H1 (cell line): ENCODE measurements at regions not wholly inside any gene's neighbourhood (a gene's known extent, or its start where the extent isn't known, plus 50 kb on each side); places are given as distances from the start of the nearest gene placed in this dataset.

Experiments
- CTCF ChIA-PET: fragments of 300-600 bp; sonication (Branson Sonifier 250); formaldehyde crosslinking; loops from one replicate; lab custom pipeline; 2021; ENCODE audit not compliant: partially characterized antibody; lab: Charles Lee
- POLR2A ChIA-PET: fragments of 300-600 bp; sonication (Branson Sonifier 250); formaldehyde crosslinking; loops from one replicate; lab custom pipeline; 2021; ENCODE audit warnings: inconsistent platforms; ENCODE audit not compliant: partially characterized antibody; lab: Charles Lee
- DNase-seq, 2 experiments: peaks; one replicate each; pipeline versions ENCODE4 v3.0.0 to v3.0.0-alpha.2; 2010 to 2022; ENCODE audit warnings: low spot score in 2 of 2, low read depth in 1 of 2, mixed read lengths in 1 of 2
- FAIRE-seq: peaks from 2 replicates; lab custom pipeline; 2011; peaks lifted over from hg19 to GRCh38; lab: Jason Lieb, UNC
- H2AFZ ChIP-seq: 2 replicates; pipeline ENCODE4 v1.8.1; 2012; ENCODE audit warnings: low read length, inconsistent platforms
- H2AK5ac ChIP-seq: 2 replicates; pipeline ENCODE4 v1.6.1; 2013; ENCODE audit warnings: low read depth, low read length
- H2BK120ac ChIP-seq: replicated peaks from 2 replicates; pipeline ENCODE3; 2013; ENCODE audit warnings: low read depth, low read length, inconsistent platforms
- H2BK12ac ChIP-seq: 2 replicates; pipeline ENCODE4 v1.6.1; 2013; ENCODE audit warnings: low read depth, low read length
- H2BK15ac ChIP-seq: 2 replicates; pipeline ENCODE4 v1.6.1; 2013; ENCODE audit warnings: low read length
- H2BK20ac ChIP-seq: 2 replicates; pipeline ENCODE4 v1.6.1; 2013; ENCODE audit warnings: low read length
- H2BK5ac ChIP-seq: 2 replicates; pipeline ENCODE4 v1.6.1; 2013; ENCODE audit warnings: low read depth, low read length
- H3K14ac ChIP-seq: 2 replicates; pipeline ENCODE4 v1.6.1; 2013; ENCODE audit warnings: inconsistent platforms; ENCODE audit not compliant: insufficient read length
- H3K18ac ChIP-seq: 2 replicates; pipeline ENCODE4 v1.6.1; 2013; ENCODE audit warnings: low read length; ENCODE audit errors: extremely low read depth
- H3K23ac ChIP-seq: 2 replicates; pipeline ENCODE4 v1.6.1; 2013; ENCODE audit warnings: inconsistent platforms; ENCODE audit not compliant: insufficient read length
- H3K23me2 ChIP-seq: 2 replicates; pipeline ENCODE4 v1.6.1; 2013; ENCODE audit warnings: low read depth, low read length
- H3K27ac ChIP-seq: 2 replicates; pipeline ENCODE4 v1.6.1; 2011; ENCODE audit warnings: low read depth, low read length, inconsistent platforms
- H3K27me3 ChIP-seq, 4 experiments: replicated peaks in 1 of 4; 1 replicate in 1 of 4; 2 replicates in 3 of 4; pipeline versions ENCODE4 v1.6.1 to v1.8.1; 2011 to 2013; ENCODE audit warnings: low read length in 3 of 4, mild to moderate bottlenecking in 3 of 4, inconsistent platforms in 2 of 4, mixed read lengths in 2 of 4, moderate library complexity in 1 of 4; ENCODE audit not compliant: control insufficient read depth in 3 of 4, insufficient read depth in 3 of 4; ENCODE audit errors: extremely low read depth in 1 of 4
- H3K36me3 ChIP-seq, 4 experiments: 2 replicates each; pipeline versions ENCODE4 v1.6.1 to v1.8.1; 2011 to 2013; ENCODE audit warnings: mild to moderate bottlenecking in 4 of 4, low read length in 3 of 4, moderate library complexity in 2 of 4, control low read depth in 1 of 4, inconsistent platforms in 1 of 4; ENCODE audit not compliant: insufficient read depth in 4 of 4, control insufficient read depth in 2 of 4
- H3K4ac ChIP-seq: replicated peaks from 2 replicates; pipeline ENCODE3; 2013; ENCODE audit warnings: low read length, low read depth, mixed read lengths, inconsistent platforms; ENCODE audit not compliant: insufficient read length
- H3K4me1 ChIP-seq, 4 experiments: replicated peaks in 1 of 4; 1 replicate in 1 of 4; 2 replicates in 3 of 4; pipeline versions ENCODE4 v1.6.1 to v1.8.1; 2011 to 2013; ENCODE audit warnings: low read length in 3 of 4, inconsistent platforms in 2 of 4, mixed read lengths in 1 of 4; ENCODE audit not compliant: insufficient read depth in 4 of 4, control insufficient read depth in 3 of 4
- H3K4me2 ChIP-seq, 2 experiments: 2 replicates each; pipeline versions ENCODE4 v1.6.1 to v1.8.1; 2011 to 2013; ENCODE audit warnings: low read depth in 2 of 2, low read length in 2 of 2, control low read depth in 1 of 2, inconsistent platforms in 1 of 2, mild to moderate bottlenecking in 1 of 2; ENCODE audit not compliant: insufficient read depth in 1 of 2
- H3K4me3 ChIP-seq, 4 experiments: fragments of 200-600, 300-600 bp in 1 of 4; sonication (generic), shearing (Covaris generic), sonication (Bioruptor Twin) in 1 of 4; 2 replicates each; pipeline versions ENCODE4 v1.5.1 to v1.8.1; 2011 to 2016; ENCODE audit warnings: low read length in 4 of 4, low read depth in 3 of 4, control low read depth in 2 of 4, inconsistent platforms in 2 of 4, mild to moderate bottlenecking in 2 of 4, mixed read lengths in 1 of 4, moderate library complexity in 1 of 4; ENCODE audit not compliant: insufficient read depth in 2 of 4; ENCODE audit errors: extremely low read depth in 1 of 4
- H3K56ac ChIP-seq: replicated peaks from 2 replicates; pipeline ENCODE3; 2013; ENCODE audit warnings: low read depth, mild to moderate bottlenecking, mixed read lengths, low read length, inconsistent platforms; ENCODE audit not compliant: insufficient read length
- H3K79me1 ChIP-seq: 2 replicates; pipeline ENCODE4 v1.6.1; 2013; ENCODE audit warnings: low read depth, low read length, control low read depth
- H3K79me2 ChIP-seq, 2 experiments: 2 replicates each; pipeline versions ENCODE4 v1.6.1 to v1.8.1; 2012 to 2013; ENCODE audit warnings: low read length in 2 of 2, mild to moderate bottlenecking in 2 of 2, inconsistent platforms in 1 of 2; ENCODE audit not compliant: insufficient read depth in 2 of 2, control insufficient read depth in 1 of 2
- H3K9ac ChIP-seq, 4 experiments: replicated peaks in 1 of 4; 1 replicate in 1 of 4; 2 replicates in 3 of 4; pipeline versions ENCODE4 v1.6.1 to v1.8.1; 2011 to 2013; ENCODE audit warnings: low read depth in 3 of 4, low read length in 3 of 4, control low read depth in 2 of 4, mild to moderate bottlenecking in 2 of 4, moderate library complexity in 2 of 4, inconsistent platforms in 1 of 4; ENCODE audit errors: extremely low read depth in 1 of 4
- H3K9me3 ChIP-seq, 2 experiments: 2 replicates each; pipeline versions ENCODE4 v1.6.1 to v1.8.1; 2012 to 2013; ENCODE audit warnings: mild to moderate bottlenecking in 2 of 2, moderate library complexity in 2 of 2, control low read depth in 1 of 2, inconsistent platforms in 1 of 2, low read depth in 1 of 2, low read length in 1 of 2, mixed read lengths in 1 of 2; ENCODE audit not compliant: insufficient read depth in 2 of 2
- H4K20me1 ChIP-seq, 2 experiments: replicated peaks in 1 of 2; 2 replicates each; pipeline versions ENCODE3 to v1.8.1; 2011 to 2013; ENCODE audit warnings: inconsistent platforms in 2 of 2, low read length in 2 of 2, mild to moderate bottlenecking in 1 of 2; ENCODE audit not compliant: insufficient read depth in 2 of 2, control insufficient read depth in 1 of 2
- H4K5ac ChIP-seq: 2 replicates; pipeline ENCODE4 v1.6.1; 2013; ENCODE audit warnings: low read length, low read depth, mixed read lengths, inconsistent platforms; ENCODE audit not compliant: insufficient read length
- H4K8ac ChIP-seq: 2 replicates; pipeline ENCODE4 v1.8.0; 2013; ENCODE audit warnings: mild to moderate bottlenecking, moderate library complexity, low read length, inconsistent platforms; ENCODE audit not compliant: insufficient read depth; ENCODE audit errors: extremely low read depth
- H4K91ac ChIP-seq: replicated peaks from 2 replicates; pipeline ENCODE3; 2013; ENCODE audit warnings: low read length, mixed read lengths, inconsistent platforms; ENCODE audit not compliant: insufficient read length
- ASH2L ChIP-seq: fragments of 200-600, 300-600 bp; sonication (generic); IDR thresholded peaks from one replicate; pipeline ENCODE4 v1.7.1; 2017; ENCODE audit warnings: low read length
- BACH1 ChIP-seq: IDR thresholded peaks from 2 replicates; pipeline ENCODE4 v1.6.1; 2012; ENCODE audit warnings: low read length, improper control_type of control experiment
- CBX5 ChIP-seq: fragments of 300-800, 300-1000 bp; sonication (generic); IDR thresholded peaks from 2 replicates; pipeline ENCODE4 v1.7.1; 2016; ENCODE audit warnings: antibody characterized with exemption, low read length, low read depth
- EP300 ChIP-seq, 2 experiments: IDR thresholded peaks; 1 replicate in 1 of 2; 2 replicates in 1 of 2; pipeline ENCODE4 v1.6.1; 2011 to 2012; ENCODE audit warnings: low read depth in 2 of 2, low read length in 2 of 2, mild to moderate bottlenecking in 2 of 2, borderline replicate concordance in 1 of 2, inconsistent platforms in 1 of 2, moderate library complexity in 1 of 2
- GTF2F1 ChIP-seq: IDR thresholded peaks from 2 replicates; pipeline ENCODE4 v1.6.1; 2012; ENCODE audit warnings: low read depth, low read length, improper control_type of control experiment, borderline replicate concordance
- HDAC6 ChIP-seq: IDR thresholded peaks from one replicate; pipeline ENCODE4 v1.7.1; 2012; ENCODE audit warnings: low read depth, mild to moderate bottlenecking, inconsistent platforms, low read length, moderate library complexity
- KDM4A ChIP-seq: IDR thresholded peaks from one replicate; pipeline ENCODE4 v1.7.1; 2012; ENCODE audit warnings: low read depth, mild to moderate bottlenecking, moderate library complexity, low read length, inconsistent platforms; ENCODE audit not compliant: severe bottlenecking
- SIX5 ChIP-seq: IDR thresholded peaks from 2 replicates; pipeline ENCODE4 v1.6.1; 2011; ENCODE audit warnings: mild to moderate bottlenecking, low read depth, low read length
- SRF ChIP-seq: IDR thresholded peaks from 2 replicates; pipeline ENCODE4 v1.6.1; 2011; ENCODE audit warnings: mild to moderate bottlenecking, low read depth, low read length, moderate library complexity
- SUZ12 ChIP-seq: fragments of 200-600 bp; sonication (generic); IDR thresholded peaks from 2 replicates; pipeline ENCODE4 v1.6.1; 2012; ENCODE audit warnings: mild to moderate bottlenecking, inconsistent platforms, low read length, moderate library complexity, mixed read lengths
- TAF7 ChIP-seq: optimal IDR thresholded peaks from 2 replicates; pipeline ENCODE3; 2011; ENCODE audit warnings: low read depth, mild to moderate bottlenecking, inconsistent platforms, low read length, moderate library complexity, borderline replicate concordance
- ZNF274 ChIP-seq: IDR thresholded peaks from 2 replicates; pipeline ENCODE4 v1.7.0; 2012; ENCODE audit warnings: low read length, borderline replicate concordance; ENCODE audit errors: extremely low read depth
- WGBS, 2 experiments: shearing (Covaris generic) in 1 of 2; methylation state at CpG; one replicate each; pipeline versions ENCODE4 v1.1.6 to v1.1.7; 2013 to 2015; ENCODE audit warnings: low lambda C conversion rate in 2 of 2, mixed read lengths in 2 of 2, inconsistent platforms in 1 of 2, low coverage in 1 of 2, missing lambda C conversion rate in 1 of 2; ENCODE audit not compliant: insufficient replicate concordance in 2 of 2, insufficient coverage in 1 of 2, insufficient read length in 1 of 2; ENCODE audit errors: extremely low coverage in 1 of 2, missing lambda C conversion rate in 1 of 2; 5-methylcytosine and 5-hydroxymethylcytosine counted together
- TF ChIP-seq, protein P1 (sequence below): IDR thresholded peaks from 2 replicates; pipeline ENCODE4 v1.6.1; 2012; ENCODE audit warnings: inconsistent platforms
- TF ChIP-seq, protein P2 (sequence below): IDR thresholded peaks from 2 replicates; pipeline ENCODE4 v1.6.1; 2012; ENCODE audit warnings: low read length, inconsistent platforms

DNA sequence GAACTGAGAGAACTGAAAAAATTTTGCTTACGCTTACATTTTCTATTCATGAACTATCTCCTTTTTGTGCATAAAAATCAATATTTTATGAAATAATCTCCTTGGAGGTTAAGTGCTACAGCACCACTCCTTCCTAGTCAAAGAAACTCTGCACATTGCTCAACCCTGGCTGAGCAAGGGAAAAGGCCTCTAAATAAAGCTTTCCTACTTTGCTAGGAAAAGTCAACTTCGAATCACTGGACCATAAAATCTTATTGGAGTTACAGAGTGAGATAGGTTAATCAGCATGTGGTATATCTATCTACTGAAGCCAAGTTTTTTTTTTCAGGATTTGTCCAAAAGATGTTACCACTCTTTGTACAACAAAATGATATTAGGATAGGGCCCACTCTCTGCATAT is 57.5 kb upstream of the HMGB1 start:
- H3K23ac ChIP-seq: no peak overlapping the region
- no peak overlapping the region for H3K4me3 ChIP-seq
- no peak overlapping the region for H3K4ac ChIP-seq
- H3K56ac ChIP-seq: no peak overlapping the region
- H4K20me1 ChIP-seq: no peaks in the 10 kb centered on the region
- no peak overlapping the region for H2BK15ac ChIP-seq
- H3K4me1 ChIP-seq: no peaks in the 10 kb centered on the region
- no peak overlapping the region for H4K5ac ChIP-seq
- no peak overlapping the region for H4K91ac ChIP-seq
- POLR2A ChIA-PET: no interaction called here
- no peaks in the 10 kb centered on the region for H3K36me3 ChIP-seq
- no peak overlapping the region for H2BK120ac ChIP-seq
- H2AFZ ChIP-seq: no peak overlapping the region
- H3K27me3 ChIP-seq: no peaks in the 10 kb centered on the region
- no peaks in the 10 kb centered on the region for H3K9me3 ChIP-seq
- no peaks in the 10 kb centered on the region for H3K79me2 ChIP-seq
- H3K18ac ChIP-seq: no peak overlapping the region
- H3K27ac ChIP-seq: no peak overlapping the region
- no peak overlapping the region for H2BK5ac ChIP-seq
- H3K23me2 ChIP-seq: 0 out of 2 replicates have a peak, but pooled peaks cover 2% of the 10 kb centered on the region
- H3K14ac ChIP-seq: no peak overlapping the region
- no peak for DNase-seq
- H2AK5ac ChIP-seq: no peak overlapping the region
- H3K4me2 ChIP-seq: no peak overlapping the region
- CTCF ChIA-PET: no interaction called here
- no peak overlapping the region for H2BK12ac ChIP-seq
- 94% methylated on average over 2 of the region's 2 CpGs; no CpG with 5 or more reads in 1 of the 2 experiments for WGBS, 2 experiments
- no peak overlapping the region for H2BK20ac ChIP-seq
- no peak for FAIRE-seq
- no peak overlapping the region for H3K9ac ChIP-seq
- no peak overlapping the region for H4K8ac ChIP-seq
- H3K79me1 ChIP-seq: no peaks in the 10 kb centered on the region
- no peak for TF ChIP-seq SRF
- no peak for TF ChIP-seq GTF2F1
- TF ChIP-seq TAF7: no peak
- TF ChIP-seq, protein P1, sequence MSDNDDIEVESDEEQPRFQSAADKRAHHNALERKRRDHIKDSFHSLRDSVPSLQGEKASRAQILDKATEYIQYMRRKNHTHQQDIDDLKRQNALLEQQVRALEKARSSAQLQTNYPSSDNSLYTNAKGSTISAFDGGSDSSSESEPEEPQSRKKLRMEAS: no peak
- TF ChIP-seq CBX5: no peak
- TF ChIP-seq HDAC6: no peak
- TF ChIP-seq, protein P2, sequence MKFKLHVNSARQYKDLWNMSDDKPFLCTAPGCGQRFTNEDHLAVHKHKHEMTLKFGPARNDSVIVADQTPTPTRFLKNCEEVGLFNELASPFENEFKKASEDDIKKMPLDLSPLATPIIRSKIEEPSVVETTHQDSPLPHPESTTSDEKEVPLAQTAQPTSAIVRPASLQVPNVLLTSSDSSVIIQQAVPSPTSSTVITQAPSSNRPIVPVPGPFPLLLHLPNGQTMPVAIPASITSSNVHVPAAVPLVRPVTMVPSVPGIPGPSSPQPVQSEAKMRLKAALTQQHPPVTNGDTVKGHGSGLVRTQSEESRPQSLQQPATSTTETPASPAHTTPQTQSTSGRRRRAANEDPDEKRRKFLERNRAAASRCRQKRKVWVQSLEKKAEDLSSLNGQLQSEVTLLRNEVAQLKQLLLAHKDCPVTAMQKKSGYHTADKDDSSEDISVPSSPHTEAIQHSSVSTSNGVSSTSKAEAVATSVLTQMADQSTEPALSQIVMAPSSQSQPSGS: no peak
- no peak for TF ChIP-seq SUZ12
- no peak for TF ChIP-seq ASH2L
- no peak for TF ChIP-seq ZNF274
- no peak for TF ChIP-seq KDM4A
- no peak for TF ChIP-seq SIX5
- TF ChIP-seq EP300 (IDR thresholded peaks at IDR 0.05; ENCODE audit: borderline replicate concordance in 1 of 2, low read depth in 2 of 2, low read length in 2 of 2): no peak
- TF ChIP-seq BACH1: no peak
